Ovary (tissue), 3 donors: ENCODE measurements at regions not wholly inside any gene's neighbourhood (a gene's known extent, or its start where the extent isn't known, plus 50 kb on each side); places are given as distances from the start of the nearest gene placed in this dataset.

Experiments used
- POLR2A ChIP-seq: fragments of 450-650 bp; IDR thresholded peaks from one replicate; pipeline ENCODE4 v1.6.1; 2017; ENCODE audit warnings: antibody characterized with exemption, mild to moderate bottlenecking, moderate library complexity
- TF ChIP-seq, protein P1 (sequence below), 3 donors: fragments of 450-650 bp in 2 of 3; fragments of 200-600 bp in 1 of 3; IDR thresholded peaks; one replicate each; pipeline versions ENCODE4 v1.5.1 to v1.8.0; 2016 to 2022; ENCODE audit warnings: antibody characterized with exemption in 3 of 3, mild to moderate bottlenecking in 1 of 3
- donor health status: DM: no; HTN: no; CAD: no.

- TF ChIP-seq, protein P1, sequence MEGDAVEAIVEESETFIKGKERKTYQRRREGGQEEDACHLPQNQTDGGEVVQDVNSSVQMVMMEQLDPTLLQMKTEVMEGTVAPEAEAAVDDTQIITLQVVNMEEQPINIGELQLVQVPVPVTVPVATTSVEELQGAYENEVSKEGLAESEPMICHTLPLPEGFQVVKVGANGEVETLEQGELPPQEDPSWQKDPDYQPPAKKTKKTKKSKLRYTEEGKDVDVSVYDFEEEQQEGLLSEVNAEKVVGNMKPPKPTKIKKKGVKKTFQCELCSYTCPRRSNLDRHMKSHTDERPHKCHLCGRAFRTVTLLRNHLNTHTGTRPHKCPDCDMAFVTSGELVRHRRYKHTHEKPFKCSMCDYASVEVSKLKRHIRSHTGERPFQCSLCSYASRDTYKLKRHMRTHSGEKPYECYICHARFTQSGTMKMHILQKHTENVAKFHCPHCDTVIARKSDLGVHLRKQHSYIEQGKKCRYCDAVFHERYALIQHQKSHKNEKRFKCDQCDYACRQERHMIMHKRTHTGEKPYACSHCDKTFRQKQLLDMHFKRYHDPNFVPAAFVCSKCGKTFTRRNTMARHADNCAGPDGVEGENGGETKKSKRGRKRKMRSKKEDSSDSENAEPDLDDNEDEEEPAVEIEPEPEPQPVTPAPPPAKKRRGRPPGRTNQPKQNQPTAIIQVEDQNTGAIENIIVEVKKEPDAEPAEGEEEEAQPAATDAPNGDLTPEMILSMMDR (IDR thresholded peaks at IDR 0.05) = no peak
- no peak for TF ChIP-seq POLR2A
Observed at GRCh38 chr13:46962281-46962941, 65.6 kb upstream of the HTR2A start.
